NB4 (cell line): ENCODE measurements at regions not wholly inside any gene's neighbourhood (a gene's known extent, or its start where the extent isn't known, plus 50 kb on each side); places are given as distances from the start of the nearest gene placed in this dataset.

Experiments
- DNase-seq: peaks from one replicate; pipeline ENCODE4 v3.0.0; 2010; ENCODE audit warnings: low read depth
- H3K4me3 ChIP-seq: one replicate; pipeline ENCODE4 v1.5.1; 2011; ENCODE audit warnings: mild to moderate bottlenecking, low read depth, low read length, moderate library complexity
- MAX ChIP-seq: IDR thresholded peaks from 2 replicates; pipeline ENCODE4 v1.6.1; 2011; ENCODE audit warnings: low read depth, low read length
- MYC ChIP-seq: IDR thresholded peaks from 2 replicates; pipeline ENCODE4 v1.6.1; 2011; ENCODE audit warnings: low read depth, low read length
- POLR2A ChIP-seq: IDR thresholded peaks from 2 replicates; pipeline ENCODE4 v1.6.1; 2011; ENCODE audit warnings: mild to moderate bottlenecking; ENCODE audit not compliant: insufficient read length; ENCODE audit errors: extremely low read depth
- TF ChIP-seq, protein P1 (sequence below): IDR thresholded peaks from one replicate; pipeline ENCODE4 v1.5.1; 2012; ENCODE audit warnings: low read depth, low read length

- peak; percentile 8 for DNase-seq
- TF ChIP-seq MYC (no peak), POLR2A (no peak), MAX (no peak)
- TF ChIP-seq, protein P1, sequence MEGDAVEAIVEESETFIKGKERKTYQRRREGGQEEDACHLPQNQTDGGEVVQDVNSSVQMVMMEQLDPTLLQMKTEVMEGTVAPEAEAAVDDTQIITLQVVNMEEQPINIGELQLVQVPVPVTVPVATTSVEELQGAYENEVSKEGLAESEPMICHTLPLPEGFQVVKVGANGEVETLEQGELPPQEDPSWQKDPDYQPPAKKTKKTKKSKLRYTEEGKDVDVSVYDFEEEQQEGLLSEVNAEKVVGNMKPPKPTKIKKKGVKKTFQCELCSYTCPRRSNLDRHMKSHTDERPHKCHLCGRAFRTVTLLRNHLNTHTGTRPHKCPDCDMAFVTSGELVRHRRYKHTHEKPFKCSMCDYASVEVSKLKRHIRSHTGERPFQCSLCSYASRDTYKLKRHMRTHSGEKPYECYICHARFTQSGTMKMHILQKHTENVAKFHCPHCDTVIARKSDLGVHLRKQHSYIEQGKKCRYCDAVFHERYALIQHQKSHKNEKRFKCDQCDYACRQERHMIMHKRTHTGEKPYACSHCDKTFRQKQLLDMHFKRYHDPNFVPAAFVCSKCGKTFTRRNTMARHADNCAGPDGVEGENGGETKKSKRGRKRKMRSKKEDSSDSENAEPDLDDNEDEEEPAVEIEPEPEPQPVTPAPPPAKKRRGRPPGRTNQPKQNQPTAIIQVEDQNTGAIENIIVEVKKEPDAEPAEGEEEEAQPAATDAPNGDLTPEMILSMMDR = no peak
- no peak overlapping the region for H3K4me3 ChIP-seq
These were observed 258.9 kb upstream of the ARHGAP20 start for GRCh38 chr11:110971140-110971539.

GRCh38 chr11:110968348-110969062 lies 256.3 kb upstream of the ARHGAP20 start:
- TF ChIP-seq POLR2A (no peak), MAX (no peak), MYC (no peak)
- TF ChIP-seq, protein P1 = no peak
- no peak overlapping the region for H3K4me3 ChIP-seq
- peak; percentile 54 for DNase-seq

DNA sequence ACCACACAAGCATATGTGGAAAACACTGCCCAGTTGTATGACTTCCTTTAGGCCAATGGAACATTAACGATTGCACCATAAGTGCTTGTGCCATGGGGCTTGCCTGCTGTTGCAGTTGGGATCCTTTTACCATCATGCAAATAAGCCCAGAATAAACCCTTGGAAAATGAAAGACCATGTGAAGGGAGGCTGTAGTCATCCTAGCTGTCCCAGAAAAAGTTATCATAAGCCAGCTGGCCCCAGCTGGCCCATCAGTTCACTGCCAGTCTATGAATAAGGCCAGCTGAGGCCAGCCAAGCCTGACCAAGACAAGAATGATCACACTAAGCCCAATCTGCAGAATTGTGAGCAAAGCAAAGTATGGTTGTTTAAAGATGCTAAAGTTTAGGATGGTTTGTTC lies 253.9 kb upstream of the ARHGAP20 start:
- TF ChIP-seq MAX = no peak
- TF ChIP-seq, protein P1 = no peak
- no peak overlapping the region for H3K4me3 ChIP-seq
- no peak for DNase-seq

- TF ChIP-seq MYC (no peak), MAX (no peak), POLR2A (no peak)
- TF ChIP-seq, protein P1 = no peak
- H3K4me3 ChIP-seq = no peak overlapping the region
- DNase-seq = no peak
These were observed 250.7 kb upstream of the ARHGAP20 start for GRCh38 chr11:110962921-110963320.

DNA sequence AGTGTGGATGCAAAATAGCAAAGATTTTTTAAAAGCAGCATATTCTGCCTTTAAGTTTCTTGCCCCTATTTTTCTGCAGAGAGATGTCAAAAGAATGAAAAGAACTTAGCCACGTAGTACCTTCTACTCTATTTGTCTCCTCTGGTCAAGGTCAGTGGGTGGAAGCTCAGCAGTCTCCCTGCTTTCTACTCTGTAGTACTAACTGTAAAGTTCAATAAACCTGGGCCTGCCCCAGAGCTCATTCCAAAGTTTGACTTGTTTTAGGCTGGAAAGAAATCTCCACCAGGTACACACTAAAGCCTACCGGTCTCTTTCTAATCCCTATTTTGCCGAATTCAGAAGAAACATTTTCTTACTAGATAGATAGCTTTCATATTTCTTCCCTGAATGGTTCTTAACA lies 247.9 kb upstream of the ARHGAP20 start:
- TF ChIP-seq MAX (no peak), MYC (no peak), POLR2A (no peak)
- TF ChIP-seq, protein P1 = no peak
- no peak overlapping the region for H3K4me3 ChIP-seq
- DNase-seq = no peak
